GM10266 (cell line): ENCODE measurements at regions not wholly inside any gene's neighbourhood (a gene's known extent, or its start where the extent isn't known, plus 50 kb on each side); places are given as distances from the start of the nearest gene placed in this dataset.
"Not testable (repeated sequence)": the region's sequence is repeated elsewhere in the genome, so short reads cannot be mapped to it uniquely, and the experiment has no call there.

Source experiments
- DNase-seq: peaks from one replicate; pipeline ENCODE4 v3.0.0; 2012; ENCODE audit errors: extremely low spot score
- TF ChIP-seq, protein P1 (sequence below): IDR thresholded peaks from 2 replicates; pipeline ENCODE4 v1.5.1; 2012; ENCODE audit warnings: mild to moderate bottlenecking, low read depth; ENCODE audit not compliant: control insufficient read depth, insufficient read depth; ENCODE audit errors: missing control alignments

DNA sequence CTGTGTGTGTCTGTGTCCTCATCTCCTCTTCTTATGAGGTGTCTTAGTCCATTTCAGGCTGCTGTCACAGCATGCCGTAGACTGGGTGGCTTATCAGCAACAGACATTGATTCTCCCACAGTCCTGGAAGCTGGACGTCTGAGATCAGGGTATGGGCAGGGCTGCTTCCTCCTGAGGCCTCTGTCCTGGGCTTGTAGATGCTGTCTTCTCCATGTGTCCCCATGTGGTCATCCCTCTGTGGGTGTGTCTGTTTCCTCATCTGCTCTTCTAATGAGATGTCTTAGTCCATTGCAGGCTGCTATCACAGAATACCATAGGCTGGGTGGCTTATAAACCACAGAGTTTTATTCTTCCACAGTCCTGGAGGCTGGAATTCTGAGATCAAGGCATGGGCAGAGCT lies 205.0 kb upstream of the USP9Y start:
- TF ChIP-seq, protein P1, sequence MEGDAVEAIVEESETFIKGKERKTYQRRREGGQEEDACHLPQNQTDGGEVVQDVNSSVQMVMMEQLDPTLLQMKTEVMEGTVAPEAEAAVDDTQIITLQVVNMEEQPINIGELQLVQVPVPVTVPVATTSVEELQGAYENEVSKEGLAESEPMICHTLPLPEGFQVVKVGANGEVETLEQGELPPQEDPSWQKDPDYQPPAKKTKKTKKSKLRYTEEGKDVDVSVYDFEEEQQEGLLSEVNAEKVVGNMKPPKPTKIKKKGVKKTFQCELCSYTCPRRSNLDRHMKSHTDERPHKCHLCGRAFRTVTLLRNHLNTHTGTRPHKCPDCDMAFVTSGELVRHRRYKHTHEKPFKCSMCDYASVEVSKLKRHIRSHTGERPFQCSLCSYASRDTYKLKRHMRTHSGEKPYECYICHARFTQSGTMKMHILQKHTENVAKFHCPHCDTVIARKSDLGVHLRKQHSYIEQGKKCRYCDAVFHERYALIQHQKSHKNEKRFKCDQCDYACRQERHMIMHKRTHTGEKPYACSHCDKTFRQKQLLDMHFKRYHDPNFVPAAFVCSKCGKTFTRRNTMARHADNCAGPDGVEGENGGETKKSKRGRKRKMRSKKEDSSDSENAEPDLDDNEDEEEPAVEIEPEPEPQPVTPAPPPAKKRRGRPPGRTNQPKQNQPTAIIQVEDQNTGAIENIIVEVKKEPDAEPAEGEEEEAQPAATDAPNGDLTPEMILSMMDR = no peak
- DNase-seq = no peak

DNA sequence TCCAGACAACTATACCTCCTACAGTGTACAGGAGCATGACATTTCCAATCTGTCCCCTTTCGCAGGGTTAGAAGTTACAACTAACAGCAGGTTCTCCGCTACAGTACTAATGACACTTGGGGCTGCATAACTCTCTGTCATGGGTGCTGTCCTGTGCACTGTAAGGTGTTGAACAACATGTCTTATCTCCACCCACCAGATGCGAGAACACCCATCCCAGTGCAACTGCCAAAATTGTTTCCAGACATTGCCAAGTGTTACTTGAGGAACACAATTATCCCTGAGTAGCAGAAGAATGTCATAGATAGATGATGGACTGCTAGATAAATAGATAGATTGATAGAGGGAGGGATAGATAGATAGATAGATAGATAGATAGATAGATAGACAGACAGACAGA lies 200.9 kb upstream of the USP9Y start:
- TF ChIP-seq, protein P1 = no peak
- no peak for DNase-seq

DNA sequence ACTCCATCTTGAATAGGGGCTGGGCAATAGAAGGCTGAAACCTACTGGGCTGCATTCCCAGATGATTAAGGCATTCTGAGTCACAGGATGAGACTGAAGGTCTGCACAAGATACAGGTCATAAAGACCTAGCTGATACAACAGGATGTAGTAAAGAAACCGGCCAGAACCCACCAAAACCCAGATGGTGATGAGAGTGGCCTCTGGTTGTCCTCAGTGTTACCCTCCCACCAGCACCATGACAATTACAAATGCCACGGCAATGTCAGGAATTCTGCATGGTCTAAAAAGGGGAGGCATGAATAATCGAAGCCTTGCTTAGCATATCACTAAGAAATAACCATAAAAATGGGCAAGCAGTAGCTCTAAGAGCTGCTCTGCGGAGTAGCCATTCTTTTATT lies 197.0 kb upstream of the USP9Y start:
- DNase-seq = not testable (repeated sequence)

DNA sequence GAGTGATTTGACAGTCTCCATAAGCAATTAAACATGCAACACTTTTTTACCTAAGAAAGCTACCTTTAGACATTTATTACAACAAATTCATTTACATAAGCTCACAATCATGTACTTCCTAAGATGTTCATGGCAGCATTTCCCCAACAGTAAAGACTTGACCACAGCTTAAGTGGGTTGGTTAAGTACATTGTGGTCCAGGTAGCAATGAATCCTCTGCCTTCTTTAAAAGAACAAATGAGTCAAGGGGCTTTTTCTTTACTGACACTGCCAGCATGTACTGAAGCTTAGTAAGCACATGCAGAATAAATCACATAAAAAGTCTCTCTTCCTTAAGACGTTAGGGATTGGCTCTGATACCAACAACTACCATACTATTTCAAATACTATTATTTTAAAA lies 183.7 kb upstream of the USP9Y start:
- TF ChIP-seq, protein P1 = no peak
- DNase-seq = no peak

DNA sequence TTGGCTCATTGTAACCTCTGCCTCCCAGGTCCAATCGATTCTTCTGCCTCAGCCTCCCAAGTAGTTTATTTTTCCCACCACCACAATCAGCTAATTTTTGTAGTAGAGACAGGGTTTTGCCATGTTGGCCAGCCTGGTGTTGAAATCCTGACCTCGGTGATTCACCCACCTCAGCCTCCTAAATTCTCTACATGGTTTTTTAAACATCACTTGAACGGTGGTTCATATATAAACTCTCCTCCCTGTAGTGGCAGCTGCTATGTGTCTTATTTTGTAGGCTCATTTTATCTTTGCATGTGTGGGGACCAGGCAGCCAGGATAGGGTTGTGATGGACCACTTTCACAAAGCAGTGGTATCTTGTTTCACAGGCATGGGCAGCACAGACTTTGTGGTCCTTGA lies 175.8 kb upstream of the USP9Y start:
- TF ChIP-seq, protein P1 = no peak
- no peak for DNase-seq

DNA sequence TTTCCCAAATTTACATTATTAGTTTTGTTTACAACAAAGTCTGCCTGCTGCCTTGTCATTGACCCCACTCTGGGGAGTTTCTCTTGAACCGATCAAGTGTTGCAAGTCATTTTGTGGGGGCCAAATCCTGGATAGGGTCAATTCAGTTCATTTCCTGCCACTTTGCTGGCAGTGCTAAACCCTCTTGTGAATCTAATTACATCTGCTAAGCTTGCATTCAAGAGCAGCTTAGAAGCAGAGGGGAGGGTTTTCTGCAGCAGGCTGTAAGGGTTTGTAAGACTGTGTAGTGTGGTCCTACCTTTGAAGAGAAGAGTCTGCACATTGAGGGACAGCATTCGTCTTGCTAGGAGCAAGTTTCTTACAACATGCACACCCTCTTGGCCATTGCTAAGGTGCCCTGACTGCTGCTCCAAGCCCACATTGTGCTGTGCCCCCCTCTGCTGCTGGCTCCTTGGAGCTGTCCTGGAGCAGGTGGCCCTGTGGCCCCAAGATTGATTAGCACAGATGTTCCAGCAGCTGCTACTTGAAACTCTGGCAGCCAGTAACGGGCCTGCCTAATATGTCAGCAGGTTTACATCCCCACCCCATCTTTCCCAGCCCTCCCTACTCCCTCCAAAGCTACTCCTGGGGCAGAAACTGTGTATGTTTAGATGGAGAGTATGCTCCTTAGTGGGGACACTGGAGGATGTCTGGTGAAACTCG lies 174.5 kb upstream of the USP9Y start:
- no peak for DNase-seq
- TF ChIP-seq, protein P1 = no peak

DNA sequence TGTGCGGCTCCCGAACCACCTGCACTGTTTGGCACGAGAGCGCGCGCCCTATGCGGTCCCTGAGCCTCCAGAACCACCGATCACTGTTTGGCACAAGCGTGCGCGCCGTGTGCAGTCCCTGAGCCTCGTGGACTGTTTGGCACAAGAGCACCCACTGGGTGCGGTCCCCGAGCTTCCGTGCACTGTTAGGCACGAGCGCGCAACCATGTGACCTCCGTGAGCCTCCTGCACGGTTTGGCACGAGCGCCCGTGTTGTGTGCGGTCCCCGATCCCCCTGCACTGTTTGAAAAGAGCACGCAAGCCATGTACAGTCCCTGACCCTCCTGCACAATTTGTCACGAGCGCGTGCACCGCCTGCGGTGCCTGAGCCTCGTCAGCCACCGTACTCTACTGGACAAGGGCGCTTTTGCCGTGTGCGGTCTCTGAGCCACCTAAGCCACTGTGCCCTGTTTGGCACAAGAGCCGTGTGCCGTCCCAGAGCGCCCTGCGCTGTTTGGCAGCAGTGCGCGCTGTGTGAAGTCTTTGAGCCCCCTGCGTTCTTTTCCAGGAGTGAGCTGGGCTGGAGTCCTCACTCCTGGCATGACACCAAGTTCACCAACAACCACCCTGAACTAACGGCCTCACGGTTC lies 163.7 kb upstream of the USP9Y start:
- TF ChIP-seq, protein P1 = no peak
- no peak for DNase-seq
